ENCODE measurements at regions not wholly inside any gene's neighbourhood (a gene's known extent, or its start where the extent isn't known, plus 50 kb on each side); places are given as distances from the start of the nearest gene placed in this dataset.

- no peaks in the 10 kb centered on the region for H3K4me1 ChIP-seq (ENCODE audit: control insufficient read depth, insufficient read depth, low read length)
- H3K27ac ChIP-seq (ENCODE audit: low read depth, low read length): no peak overlapping the region
- no peaks in the 10 kb centered on the region for H3K27me3 ChIP-seq (ENCODE audit: control insufficient read depth, insufficient read depth, low read length)
- H3K36me3 ChIP-seq (ENCODE audit: control insufficient read depth, insufficient read depth, low read length): no peaks in the 10 kb centered on the region
- H3K9ac ChIP-seq (ENCODE audit: low read length): no peak overlapping the region
- no peak overlapping the region for H3K4me3 ChIP-seq (ENCODE audit: low read length)
These were observed 305.6 kb upstream of the ANKRD30A start for GRCh38 chr10:36819781-36820180.

DNA sequence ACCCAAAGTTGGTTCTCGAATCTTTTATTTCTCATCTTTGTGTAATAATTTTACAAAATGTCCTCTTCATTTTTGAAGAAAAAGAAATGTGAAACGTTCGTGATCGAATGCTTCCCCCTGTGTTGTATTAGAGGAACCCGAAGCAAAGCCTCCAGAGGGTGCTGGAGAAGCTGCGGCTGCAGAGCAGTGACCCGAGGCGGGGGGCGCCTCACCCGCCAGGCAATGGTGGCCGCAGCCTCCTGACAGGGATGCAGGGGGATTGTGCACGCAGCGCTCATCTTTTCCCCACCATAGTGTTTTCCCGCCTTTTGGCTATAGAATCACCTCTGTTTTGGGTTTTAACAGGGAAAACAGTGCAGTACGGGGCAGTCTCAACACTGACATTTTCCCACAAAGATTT, 307.5 kb upstream of the ANKRD30A start:
- Histone ChIP-seq H3K4me1 (ENCODE audit: control insufficient read depth, insufficient read depth, low read length) (no peaks in the 10 kb centered on the region), H3K27me3 (ENCODE audit: control insufficient read depth, insufficient read depth, low read length) (no peaks in the 10 kb centered on the region), H3K4me3 (ENCODE audit: low read length) (no peak overlapping the region)

DNA sequence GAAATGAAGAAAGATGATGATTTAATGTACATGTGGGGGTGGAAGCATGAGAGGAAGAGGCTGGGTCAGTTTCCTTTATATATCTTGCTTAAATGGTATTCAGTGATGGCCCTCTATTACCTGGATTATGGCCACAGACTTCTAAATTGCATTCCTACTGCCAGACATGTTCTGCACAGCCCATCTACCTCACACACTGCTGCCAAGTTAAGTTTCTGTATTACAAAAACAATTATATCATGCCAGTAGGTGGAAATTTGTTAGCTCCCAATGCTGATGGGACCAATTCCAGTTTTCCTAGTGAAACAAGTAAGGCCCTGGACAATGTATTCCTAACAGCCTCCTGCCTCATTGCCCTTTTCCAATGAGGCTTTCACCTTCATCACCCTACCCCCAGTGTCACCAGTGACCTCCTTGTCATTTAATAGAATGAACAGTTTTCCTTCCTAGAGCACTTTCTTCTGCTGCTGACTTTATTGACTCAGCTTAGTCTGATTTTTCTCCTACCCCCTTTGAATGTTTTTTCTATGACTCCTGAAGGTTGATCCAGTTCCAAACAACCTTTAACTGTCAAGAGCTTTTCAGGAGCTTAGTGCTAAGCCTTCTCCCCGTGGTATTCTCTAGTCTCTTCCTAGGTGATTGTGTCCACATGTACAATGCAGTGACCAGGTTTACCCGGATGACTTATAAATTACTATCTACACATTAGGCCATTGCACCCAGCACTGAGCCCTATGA, 316.6 kb upstream of the ANKRD30A start:
- no peak overlapping the region for H3K9ac ChIP-seq (ENCODE audit: low read length)
- peaks cover 5% of the 10 kb centered on the region for H3K4me1 ChIP-seq (ENCODE audit: control insufficient read depth, insufficient read depth, low read length)
- peak overlapping the region; percentile 51 for H3K27ac ChIP-seq (ENCODE audit: low read depth, low read length)
- no peaks in the 10 kb centered on the region for H3K27me3 ChIP-seq (ENCODE audit: control insufficient read depth, insufficient read depth, low read length)
- no peak overlapping the region for H3K4me3 ChIP-seq (ENCODE audit: low read length)
- no peaks in the 10 kb centered on the region for H3K36me3 ChIP-seq (ENCODE audit: control insufficient read depth, insufficient read depth, low read length)

More for the DNA sequence above, 307.5 kb upstream of the ANKRD30A start:
- Histone ChIP-seq H3K36me3 (ENCODE audit: control insufficient read depth, insufficient read depth, low read length) (no peaks in the 10 kb centered on the region), H3K9ac (ENCODE audit: low read length) (no peak overlapping the region), H3K27ac (ENCODE audit: low read depth, low read length) (no peak overlapping the region)

DNA sequence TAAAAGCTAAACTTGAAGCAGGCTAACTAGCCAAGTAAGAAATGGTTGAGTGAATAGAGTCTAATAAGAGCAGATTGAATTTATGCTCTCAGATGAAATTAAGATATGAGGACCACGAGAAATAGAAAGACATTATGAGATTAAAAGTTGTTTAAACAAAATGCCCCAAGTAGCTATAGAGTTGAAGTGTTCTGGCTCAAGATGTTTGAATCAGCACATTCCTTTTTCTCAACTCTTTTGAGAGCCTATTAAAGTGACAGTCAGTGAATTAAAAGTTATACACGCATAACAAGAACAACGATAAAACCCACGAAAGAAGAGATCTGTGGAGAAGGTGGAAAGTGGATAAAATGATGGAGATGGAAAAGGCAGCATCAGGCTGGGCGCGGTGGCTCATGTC, 322.2 kb upstream of the ANKRD30A start:
- Histone ChIP-seq H3K9ac (ENCODE audit: low read length) (no peak overlapping the region), H3K27me3 (ENCODE audit: control insufficient read depth, insufficient read depth, low read length) (no peaks in the 10 kb centered on the region), H3K4me3 (ENCODE audit: low read length) (no peak overlapping the region), H3K36me3 (ENCODE audit: control insufficient read depth, insufficient read depth, low read length) (no peaks in the 10 kb centered on the region), H3K4me1 (ENCODE audit: control insufficient read depth, insufficient read depth, low read length) (peaks cover 22% of the 10 kb centered on the region), H3K27ac (ENCODE audit: low read depth, low read length) (peak overlapping the region; percentile 66)

DNA sequence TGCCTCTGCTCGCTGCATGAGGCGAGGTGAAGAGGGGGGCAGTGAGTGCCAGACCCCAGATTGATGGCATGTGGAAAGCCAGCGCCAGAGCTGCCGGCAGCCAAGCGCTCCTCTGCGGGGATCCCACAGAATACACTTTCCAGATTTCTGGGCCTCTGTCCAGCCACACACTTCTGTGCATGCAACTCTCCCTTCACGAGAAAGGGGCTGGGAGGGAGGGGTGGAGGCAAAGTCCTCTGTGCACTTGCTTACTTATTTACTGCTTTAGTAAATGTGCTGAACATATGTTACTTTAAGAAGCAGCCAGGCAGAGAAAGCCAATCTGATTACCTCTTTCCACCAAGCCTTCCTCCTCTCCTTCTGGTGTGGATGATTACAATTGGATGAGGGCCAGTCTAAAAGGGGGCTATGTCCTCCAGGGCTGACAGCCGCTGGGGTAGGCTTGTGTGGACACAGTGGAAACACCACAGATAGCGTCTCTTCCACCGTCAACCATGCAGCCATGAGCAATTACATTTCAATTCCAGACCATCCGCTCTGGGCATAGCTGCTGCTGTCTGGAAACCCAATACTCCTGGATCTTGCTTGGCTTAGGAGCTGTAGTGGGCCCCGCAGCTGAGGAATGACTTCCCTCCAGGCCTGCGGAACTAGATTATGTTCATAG, 322.8 kb upstream of the ANKRD30A start:
- H3K27ac ChIP-seq (ENCODE audit: low read depth, low read length): peak overlapping the region; percentile 66

GRCh38 chr10:36801660-36802059, 323.7 kb upstream of the ANKRD30A start:
- no peak overlapping the region for H3K9ac ChIP-seq (ENCODE audit: low read length)
- H3K27me3 ChIP-seq (ENCODE audit: control insufficient read depth, insufficient read depth, low read length): no peaks in the 10 kb centered on the region
- no peak overlapping the region for H3K4me3 ChIP-seq (ENCODE audit: low read length)
- no peak overlapping the region for H3K27ac ChIP-seq (ENCODE audit: low read depth, low read length)
- no peaks in the 10 kb centered on the region for H3K36me3 ChIP-seq (ENCODE audit: control insufficient read depth, insufficient read depth, low read length)
- H3K4me1 ChIP-seq (ENCODE audit: control insufficient read depth, insufficient read depth, low read length): peaks cover 22% of the 10 kb centered on the region

More for the DNA sequence above, 322.8 kb upstream of the ANKRD30A start:
- Histone ChIP-seq H3K36me3 (ENCODE audit: control insufficient read depth, insufficient read depth, low read length) (no peaks in the 10 kb centered on the region), H3K27me3 (ENCODE audit: control insufficient read depth, insufficient read depth, low read length) (no peaks in the 10 kb centered on the region), H3K4me1 (ENCODE audit: control insufficient read depth, insufficient read depth, low read length) (peaks cover 22% of the 10 kb centered on the region), H3K4me3 (ENCODE audit: low read length) (peak overlapping the region; percentile 37), H3K9ac (ENCODE audit: low read length) (no peak overlapping the region)

DNA sequence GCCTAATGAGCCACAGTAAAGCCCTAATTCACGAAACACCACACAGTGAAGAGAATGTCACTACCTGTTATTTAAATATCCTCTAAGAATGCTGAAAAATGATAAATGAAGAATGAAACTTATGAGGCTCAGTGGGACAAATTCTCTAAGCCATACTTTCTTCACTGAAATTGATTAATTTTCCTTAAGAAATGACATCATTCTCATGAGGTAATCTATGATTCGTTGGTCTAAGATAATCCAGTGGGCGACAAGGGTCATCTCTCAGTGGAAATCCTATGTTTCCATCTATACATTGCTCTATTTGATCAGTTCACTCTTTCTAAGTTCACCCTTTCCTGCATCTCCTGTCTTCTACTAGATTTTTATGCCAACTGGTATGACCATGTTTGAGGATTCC, 330.4 kb upstream of the ANKRD30A start:
- no peak overlapping the region for H3K9ac ChIP-seq (ENCODE audit: low read length)
- H3K27me3 ChIP-seq (ENCODE audit: control insufficient read depth, insufficient read depth, low read length): no peaks in the 10 kb centered on the region
- no peaks in the 10 kb centered on the region for H3K4me1 ChIP-seq (ENCODE audit: control insufficient read depth, insufficient read depth, low read length)
- H3K36me3 ChIP-seq (ENCODE audit: control insufficient read depth, insufficient read depth, low read length): no peaks in the 10 kb centered on the region
- H3K27ac ChIP-seq (ENCODE audit: low read depth, low read length): no peak overlapping the region
- H3K4me3 ChIP-seq (ENCODE audit: low read length): no peak overlapping the region

GRCh38 chr10:36789974-36790373, 335.4 kb upstream of the ANKRD30A start:
- Histone ChIP-seq H3K27me3 (ENCODE audit: control insufficient read depth, insufficient read depth, low read length) (no peaks in the 10 kb centered on the region), H3K36me3 (ENCODE audit: control insufficient read depth, insufficient read depth, low read length) (no peaks in the 10 kb centered on the region), H3K27ac (ENCODE audit: low read depth, low read length) (no peak overlapping the region), H3K9ac (ENCODE audit: low read length) (no peak overlapping the region), H3K4me3 (ENCODE audit: low read length) (no peak overlapping the region), H3K4me1 (ENCODE audit: control insufficient read depth, insufficient read depth, low read length) (no peaks in the 10 kb centered on the region)

DNA sequence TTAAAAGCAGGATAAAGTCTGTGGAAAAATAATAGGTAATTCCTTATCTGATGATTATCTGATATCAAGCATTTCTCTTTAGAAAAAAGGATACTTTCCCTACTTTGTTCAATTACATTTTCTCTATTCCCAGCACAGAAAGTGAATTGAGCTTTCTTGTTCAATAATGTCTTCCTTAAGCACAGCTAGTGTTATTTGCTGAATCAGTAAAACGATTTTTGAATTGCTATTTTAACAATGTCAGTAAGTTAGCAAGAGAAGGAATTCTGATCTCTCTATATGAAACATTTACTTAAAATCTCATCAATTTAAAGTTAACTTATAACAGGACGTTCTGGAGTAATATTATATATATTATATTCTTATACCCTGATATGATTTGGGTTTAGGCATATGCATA, 337.2 kb upstream of the ANKRD30A start:
- no peaks in the 10 kb centered on the region for H3K27me3 ChIP-seq (ENCODE audit: control insufficient read depth, insufficient read depth, low read length)
- no peaks in the 10 kb centered on the region for H3K4me1 ChIP-seq (ENCODE audit: control insufficient read depth, insufficient read depth, low read length)
- H3K9ac ChIP-seq (ENCODE audit: low read length): no peak overlapping the region
- H3K36me3 ChIP-seq (ENCODE audit: control insufficient read depth, insufficient read depth, low read length): no peaks in the 10 kb centered on the region
- H3K27ac ChIP-seq (ENCODE audit: low read depth, low read length): no peak overlapping the region
- H3K4me3 ChIP-seq (ENCODE audit: low read length): no peak overlapping the region

DNA sequence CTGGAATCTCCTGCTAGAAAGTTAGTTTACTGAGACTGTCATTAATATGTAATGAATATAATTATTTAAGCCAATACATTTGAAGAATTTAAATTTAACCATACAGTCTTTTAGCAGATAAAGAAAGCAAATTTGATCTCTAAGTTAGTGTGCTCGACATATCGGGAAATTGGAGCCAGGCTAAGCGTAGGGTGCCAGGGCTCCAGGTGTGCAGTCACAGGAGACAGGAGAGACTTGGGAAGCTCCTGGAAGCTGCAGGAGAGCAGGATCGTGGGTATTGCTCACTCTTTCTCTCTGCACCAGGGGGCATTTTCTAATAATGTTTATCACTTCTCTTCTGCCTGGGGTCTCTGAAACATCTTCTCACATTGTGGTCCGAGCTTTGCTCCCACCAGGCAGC, 342.0 kb upstream of the ANKRD30A start:
- Histone ChIP-seq H3K36me3 (ENCODE audit: control insufficient read depth, insufficient read depth, low read length) (no peaks in the 10 kb centered on the region), H3K4me1 (ENCODE audit: control insufficient read depth, insufficient read depth, low read length) (no peaks in the 10 kb centered on the region), H3K27ac (ENCODE audit: low read depth, low read length) (no peak overlapping the region), H3K4me3 (ENCODE audit: low read length) (no peak overlapping the region), H3K9ac (ENCODE audit: low read length) (no peak overlapping the region), H3K27me3 (ENCODE audit: control insufficient read depth, insufficient read depth, low read length) (no peaks in the 10 kb centered on the region)

- Histone ChIP-seq H3K36me3 (ENCODE audit: control insufficient read depth, insufficient read depth, low read length) (no peaks in the 10 kb centered on the region), H3K27me3 (ENCODE audit: control insufficient read depth, insufficient read depth, low read length) (no peaks in the 10 kb centered on the region), H3K9ac (ENCODE audit: low read length) (no peak overlapping the region), H3K4me1 (ENCODE audit: control insufficient read depth, insufficient read depth, low read length) (no peaks in the 10 kb centered on the region), H3K27ac (ENCODE audit: low read depth, low read length) (no peak overlapping the region), H3K4me3 (ENCODE audit: low read length) (no peak overlapping the region)
These were observed 343.8 kb upstream of the ANKRD30A start for GRCh38 chr10:36781570-36781969.

- Histone ChIP-seq H3K4me3 (ENCODE audit: low read length) (no peak overlapping the region), H3K36me3 (ENCODE audit: control insufficient read depth, insufficient read depth, low read length) (no peaks in the 10 kb centered on the region), H3K4me1 (ENCODE audit: control insufficient read depth, insufficient read depth, low read length) (no peaks in the 10 kb centered on the region), H3K9ac (ENCODE audit: low read length) (no peak overlapping the region), H3K27me3 (ENCODE audit: control insufficient read depth, insufficient read depth, low read length) (no peaks in the 10 kb centered on the region), H3K27ac (ENCODE audit: low read depth, low read length) (no peak overlapping the region)
These were observed 345.2 kb upstream of the ANKRD30A start for GRCh38 chr10:36780158-36780557.

Measured in rectal smooth muscle tissue (tissue), 1 donor.